Right cardiac atrium (tissue), 5 donors: ENCODE measurements at regions not wholly inside any gene's neighbourhood (a gene's known extent, or its start where the extent isn't known, plus 50 kb on each side); places are given as distances from the start of the nearest gene placed in this dataset.

Experiments used
- ATAC-seq, 2 donors: fragments of 200-7000 bp; cut with Tn5 transposase; one replicate each; pipeline versions ENCODE4 v1.8.0 to v1.9.1; 2020; ENCODE audit warnings: moderate library complexity in 2 of 2, mild to moderate bottlenecking in 1 of 2
- DNase-seq, 3 donors: peaks; one replicate each; pipeline ENCODE4 v3.0.0-alpha.2; 2020
- H3K27ac ChIP-seq: one replicate; pipeline ENCODE4 v1.5.1; 2013; ENCODE audit warnings: mild to moderate bottlenecking, low read length, control low read depth, moderate library complexity
- H3K27me3 ChIP-seq: one replicate; pipeline ENCODE4 v1.6.1; 2013; ENCODE audit not compliant: control insufficient read depth, insufficient read depth
- H3K4me1 ChIP-seq: one replicate; pipeline ENCODE4 v1.6.1; 2013; ENCODE audit warnings: low read length; ENCODE audit not compliant: control insufficient read depth, insufficient read depth
- H3K4me3 ChIP-seq: one replicate; pipeline ENCODE4 v1.5.1; 2013; ENCODE audit warnings: low read length, control low read depth
- H3K9me3 ChIP-seq: one replicate; pipeline ENCODE4 v1.6.1; 2013; ENCODE audit warnings: low read length; ENCODE audit not compliant: control insufficient read depth
- WGBS: extraction: QIAGEN DNeasy Blood & Tissue Kit; methylation state at CpG from one replicate; pipeline ENCODE4 v1.1.7; 2013; 5-methylcytosine and 5-hydroxymethylcytosine counted together
- intact Hi-C, 4 donors: fragments of 100-400 bp; cut with DNase I; formaldehyde crosslinking; loops; one replicate each; pipeline versions ENCODE4 v1.11.0 to v1.14.0; 2022 to 2023
- donor health status: healthy with polysubstance abuse.
- donor health status: DM: no; HTN: yes; CAD: no.
- donor health status: DM: no; HTN: no; CAD: no.
- donor health status: DM: no; HTN: yes; CAD: no; lungs with severe emphysema.
- donor health status: DM: yes; HTN: yes; CAD: no.

DNA sequence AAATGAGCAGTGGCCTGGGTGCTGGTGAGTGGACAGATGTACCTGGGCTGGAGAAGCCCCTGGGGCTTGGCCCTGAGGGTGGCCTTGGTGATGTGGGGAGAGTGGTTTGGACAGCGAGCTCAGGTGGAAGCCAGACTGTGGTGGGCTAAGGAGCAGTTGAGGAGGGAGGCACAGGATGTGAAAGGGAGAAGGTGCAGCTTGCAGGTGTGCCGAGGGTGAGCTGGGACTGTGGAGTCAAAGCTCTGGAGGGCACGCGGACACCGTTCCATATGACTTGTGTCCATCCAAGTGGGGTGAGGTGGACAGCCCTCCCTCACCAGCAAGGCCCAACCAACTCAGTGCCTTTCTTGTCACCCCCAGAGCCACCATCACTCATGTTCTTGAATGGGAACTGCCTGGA is 170.8 kb upstream of the ZNF267 start:
- intact Hi-C loops: no loop called here
- no peak for ATAC-seq

DNA sequence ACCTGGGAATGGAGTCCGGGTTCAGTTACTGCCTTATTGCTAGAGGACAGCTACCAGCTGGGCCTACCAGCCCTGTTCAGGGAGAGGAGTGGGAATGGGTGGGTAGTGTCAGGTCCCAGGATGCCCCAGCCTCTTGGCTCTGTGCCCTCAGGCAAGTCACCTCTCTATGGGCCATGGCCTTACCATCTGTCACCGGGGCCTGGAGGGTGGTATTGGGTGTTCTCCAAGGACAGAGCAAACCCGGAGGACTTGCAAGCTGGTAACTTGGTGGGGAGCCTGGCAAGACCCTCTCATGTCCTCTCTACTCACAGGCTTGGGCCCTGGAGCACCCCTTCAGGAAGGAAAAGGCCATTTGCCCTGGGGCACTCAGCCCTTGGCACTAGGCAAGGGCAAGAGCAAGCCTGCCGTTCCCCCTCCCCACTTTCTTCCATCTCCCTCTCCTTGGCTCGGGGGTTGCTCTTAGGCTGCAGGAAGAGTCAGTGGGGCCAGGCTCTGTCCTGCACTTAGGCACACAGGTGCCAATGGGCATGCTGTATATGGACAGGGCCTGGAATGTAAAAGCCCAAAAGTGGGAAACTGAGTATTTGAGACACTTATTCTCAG is 170.0 kb upstream of the ZNF267 start:
- no peaks in the 10 kb centered on the region for H3K9me3 ChIP-seq
- H3K4me3 ChIP-seq: no peak overlapping the region
- 94% methylated on average over 5 of the region's 5 CpGs for WGBS
- H3K27ac ChIP-seq: no peak overlapping the region
- no peaks in the 10 kb centered on the region for H3K4me1 ChIP-seq
- no peaks in the 10 kb centered on the region for H3K27me3 ChIP-seq
- DNase-seq (no peak), ATAC-seq (no peak)
- intact Hi-C loops: no loop called here

More for the DNA sequence above, 170.8 kb upstream of the ZNF267 start:
- H3K4me3 ChIP-seq: no peak overlapping the region
- WGBS: 98% methylated on average over 5 of the region's 5 CpGs
- H3K27ac ChIP-seq: no peak overlapping the region
- no peak for DNase-seq
- no peaks in the 10 kb centered on the region for H3K27me3 ChIP-seq
- H3K9me3 ChIP-seq: no peaks in the 10 kb centered on the region
- H3K4me1 ChIP-seq: no peaks in the 10 kb centered on the region

DNA sequence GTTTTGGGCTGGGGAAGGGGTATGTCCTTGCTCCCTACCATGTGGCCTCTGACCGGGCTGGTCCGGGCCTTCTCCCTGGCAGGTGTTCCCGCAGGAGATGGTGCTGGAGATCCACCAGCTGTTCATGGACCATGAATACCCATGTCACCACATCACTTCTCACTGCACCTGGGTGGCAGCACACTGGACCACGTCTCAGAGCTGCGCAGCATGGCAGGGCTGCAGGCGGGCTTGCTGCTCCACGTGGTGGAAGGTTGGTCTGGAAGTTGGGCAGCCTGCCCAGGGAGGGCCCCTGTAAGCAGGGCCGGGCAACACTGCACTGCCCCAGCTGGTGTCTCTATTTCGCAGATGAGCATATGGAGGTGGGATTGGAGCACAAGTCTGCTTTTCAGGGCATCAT is 169.5 kb upstream of the ZNF267 start:
- 95% methylated on average over 9 of the region's 9 CpGs for WGBS
- DNase-seq (no peak), ATAC-seq (no peak)
- Histone ChIP-seq H3K27me3 (no peaks in the 10 kb centered on the region), H3K4me1 (no peaks in the 10 kb centered on the region), H3K9me3 (no peaks in the 10 kb centered on the region), H3K27ac (no peak overlapping the region), H3K4me3 (no peak overlapping the region)
- intact Hi-C loops: no loop called here

DNA sequence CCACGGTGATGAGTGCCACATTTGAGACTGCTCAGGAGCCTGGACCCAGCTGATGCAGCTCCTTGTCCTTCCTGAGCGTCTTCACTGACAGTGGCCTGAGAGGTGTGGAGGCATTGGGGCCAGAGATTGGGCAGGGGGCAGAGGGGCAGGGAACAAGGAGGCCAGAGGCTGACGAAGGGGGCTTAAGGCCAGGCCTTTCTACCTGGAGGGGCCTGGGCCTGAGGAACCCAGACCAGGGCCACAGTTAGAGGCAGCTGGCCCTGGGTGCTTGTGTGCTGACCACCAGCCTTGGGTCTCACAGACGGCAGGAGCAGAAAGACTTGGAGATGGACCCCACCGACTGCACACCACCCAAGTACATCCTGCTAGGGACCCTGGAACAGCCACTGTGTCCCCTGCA is 168.2 kb upstream of the ZNF267 start:
- ATAC-seq (no peak), DNase-seq (no peak)
- intact Hi-C loops: no loop called here
- 93% methylated on average over 5 of the region's 5 CpGs for WGBS
- Histone ChIP-seq H3K27ac (no peak overlapping the region), H3K4me1 (no peaks in the 10 kb centered on the region), H3K9me3 (no peaks in the 10 kb centered on the region), H3K27me3 (no peaks in the 10 kb centered on the region), H3K4me3 (no peak overlapping the region)

DNA sequence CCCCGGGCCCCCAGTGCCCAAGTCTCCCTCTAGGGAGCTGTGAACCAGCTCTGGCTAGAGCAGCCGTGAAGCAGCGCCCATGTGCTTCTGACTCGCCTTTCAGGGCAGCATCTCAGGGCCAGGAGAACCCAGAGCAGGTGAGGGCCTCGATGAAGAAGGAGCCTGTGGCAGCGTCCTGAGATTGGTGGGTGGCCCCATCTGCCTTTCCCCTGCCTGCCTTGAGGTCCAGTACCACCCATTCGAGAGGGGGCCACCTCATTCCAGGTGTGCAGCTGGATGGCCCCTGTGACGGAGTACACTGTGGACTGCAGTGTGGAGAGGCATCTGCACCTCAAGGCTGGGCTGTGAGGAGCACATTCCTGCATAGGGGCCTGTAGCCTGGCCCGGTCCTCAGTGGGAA is 167.3 kb upstream of the ZNF267 start:
- no peak for DNase-seq
- 90% methylated on average over 9 of the region's 9 CpGs for WGBS
- H3K4me1 ChIP-seq: no peaks in the 10 kb centered on the region
- no peak overlapping the region for H3K4me3 ChIP-seq
- H3K9me3 ChIP-seq: no peaks in the 10 kb centered on the region
- H3K27me3 ChIP-seq: no peaks in the 10 kb centered on the region
- intact Hi-C loops: no loop called here
- no peak for ATAC-seq
- H3K27ac ChIP-seq: no peak overlapping the region

GRCh38 chr16:31706925-31707324 is 166.7 kb upstream of the ZNF267 start:
- DNase-seq: no peak
- 95% methylated on average over 4 of the region's 4 CpGs for WGBS
- H3K4me3 ChIP-seq: no peak overlapping the region
- intact Hi-C loops: no loop called here
- no peaks in the 10 kb centered on the region for H3K27me3 ChIP-seq
- ATAC-seq: no peak
- H3K4me1 ChIP-seq: no peaks in the 10 kb centered on the region
- no peaks in the 10 kb centered on the region for H3K9me3 ChIP-seq
- no peak overlapping the region for H3K27ac ChIP-seq

- intact Hi-C loops: no loop called here
- ATAC-seq (no peak), DNase-seq (no peak)
- Histone ChIP-seq H3K27me3 (no peaks in the 10 kb centered on the region), H3K4me3 (no peak overlapping the region), H3K27ac (no peak overlapping the region), H3K9me3 (no peaks in the 10 kb centered on the region), H3K4me1 (no peaks in the 10 kb centered on the region)
- 97% methylated on average over 10 of the region's 10 CpGs for WGBS
Observed at GRCh38 chr16:31707743-31708335, 165.8 kb upstream of the ZNF267 start.

DNA sequence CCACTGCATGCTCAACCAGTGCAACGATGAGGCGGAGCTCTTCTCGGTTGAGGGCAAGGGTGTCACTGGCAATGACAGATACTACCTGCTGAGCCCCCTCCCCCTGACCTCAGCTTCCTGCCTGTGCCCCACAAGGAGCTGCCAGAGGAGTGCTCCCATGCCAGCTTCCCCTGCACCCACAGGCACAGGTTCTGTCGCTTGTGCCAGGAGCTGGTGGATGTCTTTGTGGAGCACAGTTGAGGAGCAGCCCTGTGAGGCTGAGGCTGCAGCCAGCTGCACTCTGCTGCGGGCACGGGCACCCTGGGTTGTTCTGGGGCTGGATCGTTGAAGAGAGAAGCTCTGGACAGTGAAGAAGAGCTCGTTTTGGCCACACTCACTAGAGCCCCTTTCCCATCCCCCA is 165.3 kb upstream of the ZNF267 start:
- WGBS: 88% methylated on average over 8 of the region's 8 CpGs
- Histone ChIP-seq H3K4me1 (no peaks in the 10 kb centered on the region), H3K9me3 (no peaks in the 10 kb centered on the region), H3K27me3 (no peaks in the 10 kb centered on the region), H3K4me3 (no peak overlapping the region), H3K27ac (no peak overlapping the region)
- intact Hi-C loops: no loop called here
- ATAC-seq (no peak), DNase-seq (no peak)

GRCh38 chr16:31709181-31709580 is 164.4 kb upstream of the ZNF267 start:
- H3K4me1 ChIP-seq: no peaks in the 10 kb centered on the region
- H3K4me3 ChIP-seq: no peak overlapping the region
- no peak for DNase-seq
- no peak overlapping the region for H3K27ac ChIP-seq
- H3K9me3 ChIP-seq: no peaks in the 10 kb centered on the region
- ATAC-seq: no peak
- no peaks in the 10 kb centered on the region for H3K27me3 ChIP-seq
- intact Hi-C loops: no loop called here
- 85% methylated on average over 9 of the region's 9 CpGs for WGBS

DNA sequence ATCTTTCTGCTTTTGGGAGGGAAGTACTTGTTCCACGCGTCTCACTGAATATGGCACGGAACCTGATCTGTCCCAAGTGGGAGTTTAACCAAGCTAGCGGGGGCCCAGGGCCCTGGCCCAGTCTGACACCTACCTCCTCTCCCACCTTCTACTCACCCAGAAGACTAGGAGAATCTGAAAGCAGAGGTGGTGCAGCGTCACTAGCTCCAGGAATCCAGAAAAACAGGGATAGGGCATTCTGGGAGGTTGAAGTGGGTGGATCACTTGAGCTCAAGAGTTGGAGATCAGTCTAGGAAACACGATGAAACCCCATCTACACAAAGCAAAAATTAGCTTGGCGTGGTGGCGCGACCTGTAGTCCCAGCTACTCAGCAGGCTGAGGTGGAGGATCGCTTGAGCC is 163.5 kb upstream of the ZNF267 start:
- 87% methylated on average over 10 of the region's 10 CpGs for WGBS
- ATAC-seq: no peak
- DNase-seq: no peak
- H3K4me3 ChIP-seq: no peak overlapping the region
- H3K27ac ChIP-seq: no peak overlapping the region
- peaks cover 5% of the 10 kb centered on the region for H3K4me1 ChIP-seq
- H3K27me3 ChIP-seq: no peaks in the 10 kb centered on the region
- no peaks in the 10 kb centered on the region for H3K9me3 ChIP-seq
- intact Hi-C loops: no loop called here

- H3K27me3 ChIP-seq: no peaks in the 10 kb centered on the region
- intact Hi-C loops: no loop called here
- no peak overlapping the region for H3K4me3 ChIP-seq
- peaks cover 5% of the 10 kb centered on the region for H3K4me1 ChIP-seq
- no peaks in the 10 kb centered on the region for H3K9me3 ChIP-seq
- no peak for ATAC-seq
- DNase-seq: no peak
- 91% methylated on average over 5 of the region's 5 CpGs for WGBS
- no peak overlapping the region for H3K27ac ChIP-seq
Observed at GRCh38 chr16:31710880-31711279, 162.7 kb upstream of the ZNF267 start.

DNA sequence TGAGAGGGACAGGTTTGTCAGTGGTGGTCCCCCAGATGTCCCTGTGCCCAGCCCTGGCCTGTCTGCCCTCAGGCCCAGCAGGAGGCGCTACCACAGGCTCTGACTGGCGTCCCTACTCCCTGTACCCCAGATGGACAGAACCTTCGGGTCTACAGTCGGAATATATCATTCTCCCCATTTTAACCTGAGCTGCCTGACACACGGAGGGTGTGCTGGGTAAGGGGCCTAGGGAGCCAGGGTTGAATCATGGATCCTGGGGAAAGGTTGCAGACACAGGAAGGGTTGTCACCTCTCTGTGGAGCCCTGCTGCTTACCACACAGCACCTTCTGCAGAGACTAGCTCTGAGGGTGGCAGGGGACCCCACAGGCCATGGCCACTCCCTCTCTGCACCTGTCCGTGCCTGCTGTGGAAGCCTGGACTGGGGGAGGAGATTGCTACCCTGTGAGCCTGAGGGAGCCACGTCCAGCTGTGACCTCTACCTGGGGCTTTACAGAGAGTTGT is 162.2 kb upstream of the ZNF267 start:
- Histone ChIP-seq H3K4me1 (peaks cover 7% of the 10 kb centered on the region), H3K27ac (no peak overlapping the region), H3K9me3 (no peaks in the 10 kb centered on the region), H3K27me3 (no peaks in the 10 kb centered on the region), H3K4me3 (no peak overlapping the region)
- no peak for ATAC-seq
- 75% methylated on average over 7 of the region's 7 CpGs for WGBS
- no peak for DNase-seq
- intact Hi-C loops: no loop called here
